ENCODE measurements at regions not wholly inside any gene's neighbourhood (a gene's known extent, or its start where the extent isn't known, plus 50 kb on each side); places are given as distances from the start of the nearest gene placed in this dataset.

DNA sequence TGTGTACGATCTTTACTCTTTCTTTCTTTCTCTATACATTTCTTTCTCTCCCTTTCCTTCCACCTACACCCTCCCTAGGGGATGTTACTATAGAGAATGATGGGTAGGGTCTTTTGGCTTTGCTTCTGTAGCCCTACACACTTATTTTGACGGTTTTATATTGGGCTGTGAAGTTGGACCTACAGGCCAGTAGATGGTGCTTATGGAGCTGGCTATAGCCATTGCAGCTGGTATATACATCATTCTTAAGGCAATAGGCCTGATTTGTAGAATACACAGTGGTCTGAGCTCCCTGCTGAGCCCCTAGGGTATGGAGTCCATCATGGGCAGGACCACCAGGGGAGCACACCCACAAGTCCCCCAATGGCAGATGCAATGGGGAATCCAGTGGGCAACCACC is 1869.7 kb downstream of the STIM2 start:
- Histone ChIP-seq H3K27me3 (no peaks in the 10 kb centered on the region), H3K27ac (no peak overlapping the region), H3K4me3 (no peak overlapping the region), H3K36me3 (no peaks in the 10 kb centered on the region), H3K9me3 (peaks cover 0 to 10% (median 0%) of the 10 kb centered on the region in 3 donors), H3K4me1 (no peaks in the 10 kb centered on the region)
- no peak for TF ChIP-seq POLR2A (IDR thresholded peaks at IDR 0.05)
- intact Hi-C loops (cut with DNase I) = no loop called here
- 49 to 55% methylated on average over 2 of the region's 2 CpGs for WGBS, 2 donors
- no peak for DNase-seq

GRCh38 chr4:28744066-28744465 is 1883.4 kb downstream of the STIM2 start:
- TF ChIP-seq CTCF (IDR thresholded peaks at IDR 0.05) (no peak), POLR2A (IDR thresholded peaks at IDR 0.05) (no peak)
- 30 to 46% methylated on average over 4 of the region's 4 CpGs for WGBS, 2 donors
- Histone ChIP-seq H3K9me3 (no peaks in the 10 kb centered on the region), H3K4me1 (no peaks in the 10 kb centered on the region), H3K27ac (no peak overlapping the region), H3K27me3 (no peaks in the 10 kb centered on the region), H3K36me3 (no peaks in the 10 kb centered on the region), H3K4me3 (no peak overlapping the region)
- no peak for DNase-seq
- intact Hi-C loops (cut with DNase I) = no loop called here

- intact Hi-C loops (cut with DNase I) = no loop called here
- Histone ChIP-seq H3K36me3 (no peaks in the 10 kb centered on the region), H3K4me1 (no peaks in the 10 kb centered on the region), H3K4me3 (no peak overlapping the region), H3K9me3 (no peaks in the 10 kb centered on the region), H3K27ac (no peak overlapping the region), H3K27me3 (no peaks in the 10 kb centered on the region)
- 41 to 47% methylated on average over 3 of the region's 3 CpGs for WGBS, 2 donors
- TF ChIP-seq CTCF (IDR thresholded peaks at IDR 0.05) (no peak), POLR2A (IDR thresholded peaks at IDR 0.05) (no peak)
- no peak for DNase-seq
Measured at GRCh38 chr4:28754376-28754775, 1893.7 kb downstream of the STIM2 start.

GRCh38 chr4:28755081-28755480 is 1894.4 kb downstream of the STIM2 start:
- H3K4me1 ChIP-seq = no peaks in the 10 kb centered on the region
- no peaks in the 10 kb centered on the region for H3K9me3 ChIP-seq
- WGBS, 2 donors = 54 to 65% methylated on average over 2 of the region's 2 CpGs
- H3K36me3 ChIP-seq = no peaks in the 10 kb centered on the region
- TF ChIP-seq CTCF (IDR thresholded peaks at IDR 0.05) = no peak
- TF ChIP-seq POLR2A (IDR thresholded peaks at IDR 0.05) = no peak
- intact Hi-C loops (cut with DNase I) = no loop called here
- H3K4me3 ChIP-seq = no peak overlapping the region
- no peaks in the 10 kb centered on the region for H3K27me3 ChIP-seq
- DNase-seq = no peak
- H3K27ac ChIP-seq = no peak overlapping the region

GRCh38 chr4:28759064-28759463 is 1898.4 kb downstream of the STIM2 start:
- Histone ChIP-seq H3K27me3 (no peaks in the 10 kb centered on the region), H3K4me3 (no peak overlapping the region), H3K36me3 (no peaks in the 10 kb centered on the region), H3K9me3 (no peaks in the 10 kb centered on the region), H3K27ac (no peak overlapping the region), H3K4me1 (no peaks in the 10 kb centered on the region)
- intact Hi-C loops (cut with DNase I) = no loop called here
- no peak for TF ChIP-seq POLR2A (IDR thresholded peaks at IDR 0.05)
- no peak for TF ChIP-seq CTCF (IDR thresholded peaks at IDR 0.05)
- no peak for DNase-seq

DNA sequence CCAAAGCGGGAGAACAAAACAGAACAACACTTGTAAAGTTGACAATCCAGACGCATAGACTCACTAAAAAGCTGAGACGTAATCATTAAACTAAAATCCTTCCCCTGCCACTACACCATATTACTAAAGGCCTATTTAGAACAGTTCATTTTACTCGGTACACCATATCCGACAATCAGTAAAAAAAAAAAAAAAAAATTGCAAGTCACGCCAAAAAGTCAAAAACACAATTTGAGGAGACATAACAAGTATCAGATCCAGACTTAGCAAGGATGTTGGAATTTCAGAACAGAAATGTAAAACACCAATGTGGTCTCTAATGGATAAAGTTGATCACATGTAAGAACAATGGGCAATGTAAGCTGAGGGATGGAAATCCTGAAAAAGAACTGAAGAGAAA is 1899.4 kb downstream of the STIM2 start:
- no peaks in the 10 kb centered on the region for H3K36me3 ChIP-seq
- no peak overlapping the region for H3K27ac ChIP-seq
- no peak for DNase-seq
- H3K27me3 ChIP-seq = no peaks in the 10 kb centered on the region
- no peaks in the 10 kb centered on the region for H3K4me1 ChIP-seq
- no peaks in the 10 kb centered on the region for H3K9me3 ChIP-seq
- intact Hi-C loops (cut with DNase I) = no loop called here
- TF ChIP-seq CTCF (IDR thresholded peaks at IDR 0.05) (no peak), POLR2A (IDR thresholded peaks at IDR 0.05) (no peak)
- 79 to 89% methylated on average over 6 of the region's 6 CpGs for WGBS, 2 donors
- H3K4me3 ChIP-seq = no peak overlapping the region
